ENCODE measurements at regions not wholly inside any gene's neighbourhood (a gene's known extent, or its start where the extent isn't known, plus 50 kb on each side); places are given as distances from the start of the nearest gene placed in this dataset.
"Not testable (repeated sequence)": the region's sequence is repeated elsewhere in the genome, so short reads cannot be mapped to it uniquely, and the experiment has no call there.

DNA sequence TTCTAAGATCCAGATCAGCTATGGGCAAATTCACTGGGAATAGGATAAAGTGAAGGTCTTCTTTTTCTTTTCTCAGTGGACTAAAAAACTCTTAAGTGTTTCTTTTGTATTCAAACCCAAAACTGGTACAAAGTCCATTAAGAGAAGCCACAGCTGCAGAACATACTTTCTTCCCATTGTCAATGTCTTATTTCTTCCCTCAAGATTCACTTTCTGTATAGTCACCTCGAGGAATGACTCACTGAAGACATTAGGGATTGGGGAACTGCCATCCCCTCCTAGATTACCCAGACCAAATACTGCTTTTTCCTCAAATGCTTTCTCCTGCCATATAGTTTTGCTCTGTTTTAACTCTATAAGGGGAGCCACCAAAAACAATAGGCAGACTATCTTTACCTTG is 117.4 kb upstream of the SYT13 start:
- TF ChIP-seq POLR2AphosphoS5, POLR2A (IDR thresholded peaks at IDR 0.05; ENCODE audit: low read depth, low read length): not testable (repeated sequence)

Data from GM12892 (cell line).